ENCODE measurements at regions not wholly inside any gene's neighbourhood (a gene's known extent, or its start where the extent isn't known, plus 50 kb on each side); places are given as distances from the start of the nearest gene placed in this dataset.

DNA sequence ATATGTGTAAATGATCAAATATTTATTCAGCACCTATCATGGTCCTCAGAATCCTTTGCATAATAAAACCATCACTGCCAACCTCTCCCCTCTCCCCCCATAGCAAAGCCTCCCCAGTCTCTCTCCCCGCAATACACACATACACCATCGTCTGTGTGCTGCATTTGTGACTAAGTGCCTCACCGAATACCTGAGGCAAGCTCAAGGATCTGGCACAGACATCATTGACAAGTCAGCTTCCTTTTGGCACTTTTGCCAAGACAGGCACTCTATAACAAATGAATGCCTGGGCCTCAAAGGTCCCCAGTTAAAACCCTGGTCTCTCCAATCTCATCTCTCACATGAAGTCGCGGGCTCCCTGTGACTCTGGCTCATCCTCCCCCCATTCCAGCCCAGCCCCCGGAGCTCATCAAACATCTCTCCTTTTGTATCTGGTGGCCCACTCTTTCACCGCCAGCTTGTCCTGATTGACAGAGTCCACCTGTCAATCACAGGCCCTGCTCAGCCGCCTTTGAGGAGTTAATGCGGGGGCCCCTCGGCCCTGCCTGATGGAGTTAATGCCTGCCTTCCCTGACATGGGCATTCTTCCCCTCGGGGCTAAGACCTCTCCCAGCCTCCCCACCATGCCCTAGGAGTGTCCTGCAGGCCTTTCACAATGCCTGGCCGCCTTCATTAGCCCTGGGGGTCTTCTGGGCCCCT lies 135.8 kb upstream of the ATP6AP2 start:
- H3K27ac ChIP-seq (replicated peaks): no peak overlapping the region
- TF ChIP-seq, protein P1, sequence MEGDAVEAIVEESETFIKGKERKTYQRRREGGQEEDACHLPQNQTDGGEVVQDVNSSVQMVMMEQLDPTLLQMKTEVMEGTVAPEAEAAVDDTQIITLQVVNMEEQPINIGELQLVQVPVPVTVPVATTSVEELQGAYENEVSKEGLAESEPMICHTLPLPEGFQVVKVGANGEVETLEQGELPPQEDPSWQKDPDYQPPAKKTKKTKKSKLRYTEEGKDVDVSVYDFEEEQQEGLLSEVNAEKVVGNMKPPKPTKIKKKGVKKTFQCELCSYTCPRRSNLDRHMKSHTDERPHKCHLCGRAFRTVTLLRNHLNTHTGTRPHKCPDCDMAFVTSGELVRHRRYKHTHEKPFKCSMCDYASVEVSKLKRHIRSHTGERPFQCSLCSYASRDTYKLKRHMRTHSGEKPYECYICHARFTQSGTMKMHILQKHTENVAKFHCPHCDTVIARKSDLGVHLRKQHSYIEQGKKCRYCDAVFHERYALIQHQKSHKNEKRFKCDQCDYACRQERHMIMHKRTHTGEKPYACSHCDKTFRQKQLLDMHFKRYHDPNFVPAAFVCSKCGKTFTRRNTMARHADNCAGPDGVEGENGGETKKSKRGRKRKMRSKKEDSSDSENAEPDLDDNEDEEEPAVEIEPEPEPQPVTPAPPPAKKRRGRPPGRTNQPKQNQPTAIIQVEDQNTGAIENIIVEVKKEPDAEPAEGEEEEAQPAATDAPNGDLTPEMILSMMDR (IDR thresholded peaks at IDR 0.05; ENCODE audit: insufficient read depth, low read length): no peak
- no peak for TF ChIP-seq POLR2AphosphoS5 (IDR thresholded peaks at IDR 0.05; ENCODE audit: low read depth)
- TF ChIP-seq GABPA (IDR thresholded peaks at IDR 0.05; ENCODE audit: low read depth): no peak
- no peak for TF ChIP-seq SPI1 (IDR thresholded peaks at IDR 0.05; ENCODE audit: borderline replicate concordance, low read depth)
- no peak for TF ChIP-seq REST (IDR thresholded peaks at IDR 0.05; ENCODE audit: insufficient replicate concordance, low read depth)
- no peaks in the 10 kb centered on the region for H3K27me3 ChIP-seq (ENCODE audit: insufficient read depth, poor library complexity, severe bottlenecking)
- no peak for DNase-seq (ENCODE audit: low read depth in 1 of 2, low spot score in 1 of 2)
- no peak overlapping the region for H3K4me3 ChIP-seq (replicated peaks; ENCODE audit: insufficient read depth, low read length)

GRCh38 chrX:40444133-40444532 lies 136.6 kb upstream of the ATP6AP2 start:
- no peak overlapping the region for H3K4me3 ChIP-seq (replicated peaks; ENCODE audit: insufficient read depth, low read length)
- DNase-seq (ENCODE audit: low read depth in 1 of 2, low spot score in 1 of 2): no peak
- TF ChIP-seq GABPA (IDR thresholded peaks at IDR 0.05; ENCODE audit: low read depth): no peak
- no peak for TF ChIP-seq REST (IDR thresholded peaks at IDR 0.05; ENCODE audit: insufficient replicate concordance, low read depth)
- TF ChIP-seq POLR2AphosphoS5 (IDR thresholded peaks at IDR 0.05; ENCODE audit: low read depth): no peak
- TF ChIP-seq SPI1 (IDR thresholded peaks at IDR 0.05; ENCODE audit: borderline replicate concordance, low read depth): no peak
- TF ChIP-seq, protein P1 (IDR thresholded peaks at IDR 0.05; ENCODE audit: insufficient read depth, low read length): no peak
- H3K27ac ChIP-seq (replicated peaks): no peak overlapping the region
- H3K27me3 ChIP-seq (ENCODE audit: insufficient read depth, poor library complexity, severe bottlenecking): no peaks in the 10 kb centered on the region

- H3K4me3 ChIP-seq (replicated peaks; ENCODE audit: insufficient read depth, low read length): no peak overlapping the region
- TF ChIP-seq REST (IDR thresholded peaks at IDR 0.05; ENCODE audit: insufficient replicate concordance, low read depth) (no peak), GABPA (IDR thresholded peaks at IDR 0.05; ENCODE audit: low read depth) (no peak), SPI1 (IDR thresholded peaks at IDR 0.05; ENCODE audit: borderline replicate concordance, low read depth) (no peak), POLR2AphosphoS5 (IDR thresholded peaks at IDR 0.05; ENCODE audit: low read depth) (no peak)
- TF ChIP-seq, protein P1 (IDR thresholded peaks at IDR 0.05; ENCODE audit: insufficient read depth, low read length): no peak
- no peak for DNase-seq (ENCODE audit: low read depth in 1 of 2, low spot score in 1 of 2)
Observed at GRCh38 chrX:40440866-40441265, 139.9 kb upstream of the ATP6AP2 start.

More at GRCh38 chrX:40440866-40441265, 139.9 kb upstream of the ATP6AP2 start:
- no peak overlapping the region for H3K27ac ChIP-seq (replicated peaks)
- no peaks in the 10 kb centered on the region for H3K27me3 ChIP-seq (ENCODE audit: insufficient read depth, poor library complexity, severe bottlenecking)
